ENCODE measurements at regions not wholly inside any gene's neighbourhood (a gene's known extent, or its start where the extent isn't known, plus 50 kb on each side); places are given as distances from the start of the nearest gene placed in this dataset.

GRCh38 chr15:70525551-70525950 is 237.8 kb downstream of the UACA start:
- 79% methylated on average over 1 of the region's 1 CpG for WGBS (ENCODE audit: low lambda C conversion rate, missing lambda C conversion rate)
- Histone ChIP-seq H4K20me1 (ENCODE audit: insufficient read depth, poor library complexity, severe bottlenecking) (no peaks in the 10 kb centered on the region), H3K4me1 (ENCODE audit: insufficient read depth) (peaks cover 19% of the 10 kb centered on the region), H3K36me3 (replicated peaks; ENCODE audit: insufficient read depth, low read depth) (no peaks in the 10 kb centered on the region), H3K4me2 (no peak overlapping the region), H3K9me2 (replicated peaks; ENCODE audit: insufficient read depth) (no peaks in the 10 kb centered on the region), H3K79me2 (no peaks in the 10 kb centered on the region), H3K27me3 (no peaks in the 10 kb centered on the region), H3K4me3 (no peak overlapping the region), H3K27ac (no peak overlapping the region), H3K9me3 (ENCODE audit: low read depth) (no peaks in the 10 kb centered on the region), H2AFZ (no peak overlapping the region)
- TF ChIP-seq, protein P1, sequence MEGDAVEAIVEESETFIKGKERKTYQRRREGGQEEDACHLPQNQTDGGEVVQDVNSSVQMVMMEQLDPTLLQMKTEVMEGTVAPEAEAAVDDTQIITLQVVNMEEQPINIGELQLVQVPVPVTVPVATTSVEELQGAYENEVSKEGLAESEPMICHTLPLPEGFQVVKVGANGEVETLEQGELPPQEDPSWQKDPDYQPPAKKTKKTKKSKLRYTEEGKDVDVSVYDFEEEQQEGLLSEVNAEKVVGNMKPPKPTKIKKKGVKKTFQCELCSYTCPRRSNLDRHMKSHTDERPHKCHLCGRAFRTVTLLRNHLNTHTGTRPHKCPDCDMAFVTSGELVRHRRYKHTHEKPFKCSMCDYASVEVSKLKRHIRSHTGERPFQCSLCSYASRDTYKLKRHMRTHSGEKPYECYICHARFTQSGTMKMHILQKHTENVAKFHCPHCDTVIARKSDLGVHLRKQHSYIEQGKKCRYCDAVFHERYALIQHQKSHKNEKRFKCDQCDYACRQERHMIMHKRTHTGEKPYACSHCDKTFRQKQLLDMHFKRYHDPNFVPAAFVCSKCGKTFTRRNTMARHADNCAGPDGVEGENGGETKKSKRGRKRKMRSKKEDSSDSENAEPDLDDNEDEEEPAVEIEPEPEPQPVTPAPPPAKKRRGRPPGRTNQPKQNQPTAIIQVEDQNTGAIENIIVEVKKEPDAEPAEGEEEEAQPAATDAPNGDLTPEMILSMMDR (IDR thresholded peaks at IDR 0.05; ENCODE audit: poor library complexity), result no peak
- TF ChIP-seq EZH2 (IDR thresholded peaks at IDR 0.05; ENCODE audit: borderline replicate concordance) (no peak), EZH2phosphoT487 (IDR thresholded peaks at IDR 0.05; ENCODE audit: low read depth, severe bottlenecking, unreplicated experiment) (no peak)
- DNase-seq (ENCODE audit: low spot score), result no peak

GRCh38 chr15:70524470-70524869 is 238.9 kb downstream of the UACA start:
- Histone ChIP-seq H3K27me3 (peaks cover 5% of the 10 kb centered on the region), H3K79me2 (no peaks in the 10 kb centered on the region), H3K27ac (no peak overlapping the region), H3K4me3 (no peak overlapping the region), H3K9me2 (replicated peaks; ENCODE audit: insufficient read depth) (no peaks in the 10 kb centered on the region), H2AFZ (no peak overlapping the region), H3K4me2 (no peak overlapping the region), H3K4me1 (ENCODE audit: insufficient read depth) (peaks cover 19% of the 10 kb centered on the region), H3K36me3 (replicated peaks; ENCODE audit: insufficient read depth, low read depth) (no peaks in the 10 kb centered on the region), H3K9me3 (ENCODE audit: low read depth) (no peaks in the 10 kb centered on the region), H4K20me1 (ENCODE audit: insufficient read depth, poor library complexity, severe bottlenecking) (no peaks in the 10 kb centered on the region)
- WGBS (ENCODE audit: low lambda C conversion rate, missing lambda C conversion rate), result 68% methylated on average over 6 of the region's 6 CpGs
- DNase-seq (ENCODE audit: low spot score), result no peak
- TF ChIP-seq EZH2phosphoT487 (IDR thresholded peaks at IDR 0.05; ENCODE audit: low read depth, severe bottlenecking, unreplicated experiment), result no peak
- TF ChIP-seq EZH2 (IDR thresholded peaks at IDR 0.05; ENCODE audit: borderline replicate concordance), result no peak
- TF ChIP-seq, protein P1 (IDR thresholded peaks at IDR 0.05; ENCODE audit: poor library complexity), result no peak

- no peaks in the 10 kb centered on the region for H4K20me1 ChIP-seq (ENCODE audit: insufficient read depth, poor library complexity, severe bottlenecking)
- H3K79me2 ChIP-seq, result no peaks in the 10 kb centered on the region
- H3K4me2 ChIP-seq, result no peak overlapping the region
- no peak overlapping the region for H3K4me3 ChIP-seq
- no peaks in the 10 kb centered on the region for H3K9me2 ChIP-seq (replicated peaks; ENCODE audit: insufficient read depth)
- no peak overlapping the region for H2AFZ ChIP-seq
- no peaks in the 10 kb centered on the region for H3K9me3 ChIP-seq (ENCODE audit: low read depth)
- TF ChIP-seq, protein P1 (IDR thresholded peaks at IDR 0.05; ENCODE audit: poor library complexity), result no peak
- TF ChIP-seq EZH2 (IDR thresholded peaks at IDR 0.05; ENCODE audit: borderline replicate concordance), result no peak
- no peak for TF ChIP-seq EZH2phosphoT487 (IDR thresholded peaks at IDR 0.05; ENCODE audit: low read depth, severe bottlenecking, unreplicated experiment)
- peaks cover 5% of the 10 kb centered on the region for H3K27me3 ChIP-seq
- no peak for DNase-seq (ENCODE audit: low spot score)
- no peak overlapping the region for H3K27ac ChIP-seq
- peaks cover 19% of the 10 kb centered on the region for H3K4me1 ChIP-seq (ENCODE audit: insufficient read depth)
- 72% methylated on average over 7 of the region's 7 CpGs for WGBS (ENCODE audit: low lambda C conversion rate, missing lambda C conversion rate)
- H3K36me3 ChIP-seq (replicated peaks; ENCODE audit: insufficient read depth, low read depth), result no peaks in the 10 kb centered on the region
Measured at GRCh38 chr15:70523616-70524015, 239.7 kb downstream of the UACA start.

GRCh38 chr15:70523192-70523591 is 240.2 kb downstream of the UACA start:
- Histone ChIP-seq H3K4me3 (no peak overlapping the region), H4K20me1 (ENCODE audit: insufficient read depth, poor library complexity, severe bottlenecking) (no peaks in the 10 kb centered on the region), H3K27me3 (peaks cover 5% of the 10 kb centered on the region), H3K9me3 (ENCODE audit: low read depth) (no peaks in the 10 kb centered on the region), H3K9me2 (replicated peaks; ENCODE audit: insufficient read depth) (no peaks in the 10 kb centered on the region), H2AFZ (no peak overlapping the region), H3K79me2 (no peaks in the 10 kb centered on the region), H3K27ac (no peak overlapping the region), H3K4me2 (no peak overlapping the region), H3K4me1 (ENCODE audit: insufficient read depth) (peaks cover 19% of the 10 kb centered on the region), H3K36me3 (replicated peaks; ENCODE audit: insufficient read depth, low read depth) (no peaks in the 10 kb centered on the region)
- no peak for DNase-seq (ENCODE audit: low spot score)
- no peak for TF ChIP-seq EZH2 (IDR thresholded peaks at IDR 0.05; ENCODE audit: borderline replicate concordance)
- TF ChIP-seq EZH2phosphoT487 (IDR thresholded peaks at IDR 0.05; ENCODE audit: low read depth, severe bottlenecking, unreplicated experiment), result no peak
- TF ChIP-seq, protein P1 (IDR thresholded peaks at IDR 0.05; ENCODE audit: poor library complexity), result no peak
- 94% methylated on average over 5 of the region's 5 CpGs for WGBS (ENCODE audit: low lambda C conversion rate, missing lambda C conversion rate)

Measured in hepatocyte (in vitro differentiated cells).